WTC11 (cell line): ENCODE measurements at regions not wholly inside any gene's neighbourhood (a gene's known extent, or its start where the extent isn't known, plus 50 kb on each side); places are given as distances from the start of the nearest gene placed in this dataset.

Source experiments
- ATAC-seq: fragments of 200-7000 bp; cut with Tn5 transposase; 2 replicates; pipeline ENCODE4 v1.10.0; 2021; ENCODE audit warnings: mild to moderate bottlenecking, moderate library complexity
- CTCF ChIA-PET: fragments of 300-600 bp; sonication (Branson Sonifier 250); formaldehyde crosslinking; loops from one replicate; lab custom pipeline; 2021; ENCODE audit warnings: antibody characterized with exemption; lab: Charles Lee
- POLR2A ChIA-PET: fragments of 350-600 bp; sonication (Branson Sonifier 250); formaldehyde crosslinking; loops from one replicate; lab custom pipeline; 2021; ENCODE audit warnings: antibody characterized with exemption; lab: Charles Lee
- DNase-seq: peaks from one replicate; pipeline ENCODE4 v3.0.0; 2021; ENCODE audit warnings: low spot score
- H3K27ac Mint-ChIP-seq: 2 replicates; pipeline ENCODE4 v1.8.0; 2021; ENCODE audit warnings: mixed read lengths
- H3K27me3 Mint-ChIP-seq: 2 replicates; pipeline ENCODE4 v1.8.0; 2021; ENCODE audit warnings: low read depth, mild to moderate bottlenecking, moderate library complexity, mixed read lengths
- H3K36me3 Mint-ChIP-seq: 2 replicates; pipeline ENCODE4 v1.8.0; 2021; ENCODE audit warnings: mixed read lengths
- H3K4me1 Mint-ChIP-seq: 2 replicates; pipeline ENCODE4 v1.8.0; 2022; ENCODE audit warnings: mixed read lengths
- H3K4me3 Mint-ChIP-seq: 2 replicates; pipeline ENCODE4 v1.8.0; 2021; ENCODE audit warnings: mild to moderate bottlenecking, moderate library complexity, mixed read lengths
- H3K9me3 Mint-ChIP-seq: 2 replicates; pipeline ENCODE4 v1.8.0; 2021; ENCODE audit warnings: mixed read lengths
- ARID4B ChIP-seq: sonication (generic); formaldehyde crosslinking; IDR thresholded peaks from 2 replicates; pipeline ENCODE4 v1.8.0; 2023; ENCODE audit warnings: missing genetic modification reagents, mild to moderate bottlenecking, borderline replicate concordance
- CBFB ChIP-seq: sonication (generic); formaldehyde crosslinking; IDR thresholded peaks from 2 replicates; pipeline ENCODE4 v1.8.1; 2022; ENCODE audit warnings: mild to moderate bottlenecking, low read depth, missing genetic modification reagents
- ESRRA ChIP-seq: sonication (generic); formaldehyde crosslinking; IDR thresholded peaks from 2 replicates; pipeline ENCODE4 v1.8.1; 2022; ENCODE audit warnings: mild to moderate bottlenecking, missing genetic modification reagents, borderline replicate concordance
- HMGXB4 ChIP-seq: sonication (generic); formaldehyde crosslinking; IDR thresholded peaks from 2 replicates; pipeline ENCODE4 v1.8.1; 2023; ENCODE audit warnings: mild to moderate bottlenecking, moderate library complexity, missing genetic modification reagents
- IRF2 ChIP-seq: sonication (generic); formaldehyde crosslinking; IDR thresholded peaks from 2 replicates; pipeline ENCODE4 v1.8.0; 2022; ENCODE audit warnings: low read depth, missing genetic modification reagents, borderline replicate concordance
- NFE2L1 ChIP-seq: sonication (generic); formaldehyde crosslinking; IDR thresholded peaks from 2 replicates; pipeline ENCODE4 v1.8.1; 2023; ENCODE audit warnings: missing genetic modification reagents
- SMAD3 ChIP-seq: sonication (generic); formaldehyde crosslinking; IDR thresholded peaks from 2 replicates; pipeline ENCODE4 v1.8.0; 2022; ENCODE audit warnings: missing genetic modification reagents, mild to moderate bottlenecking, borderline replicate concordance
- STAT6 ChIP-seq: sonication (generic); formaldehyde crosslinking; conservative IDR thresholded peaks from 2 replicates; pipeline ENCODE4 v1.8.1; 2023; ENCODE audit warnings: mild to moderate bottlenecking, low read depth, missing genetic modification reagents, moderate library complexity
- TEAD4 ChIP-seq: sonication (generic); formaldehyde crosslinking; IDR thresholded peaks from 2 replicates; pipeline ENCODE4 v1.8.0; 2022; ENCODE audit warnings: mild to moderate bottlenecking, missing genetic modification reagents
- TP53 ChIP-seq: sonication (generic); formaldehyde crosslinking; IDR thresholded peaks from 2 replicates; pipeline ENCODE4 v1.8.1; 2023; ENCODE audit warnings: mild to moderate bottlenecking, missing genetic modification reagents
- ZBTB21 ChIP-seq: sonication (generic); formaldehyde crosslinking; IDR thresholded peaks from 2 replicates; pipeline ENCODE4 v1.8.1; 2023; ENCODE audit warnings: mild to moderate bottlenecking, missing genetic modification reagents, borderline replicate concordance
- ZNF263 ChIP-seq: sonication (generic); formaldehyde crosslinking; IDR thresholded peaks from 2 replicates; pipeline ENCODE4 v1.8.1; 2022; ENCODE audit warnings: low read depth, mild to moderate bottlenecking, moderate library complexity, missing genetic modification reagents
- ZNF512 ChIP-seq: sonication (generic); formaldehyde crosslinking; IDR thresholded peaks from 2 replicates; pipeline ENCODE4 v1.8.1; 2022; ENCODE audit warnings: missing genetic modification reagents, borderline replicate concordance

GRCh38 chrX:859329-859728, 228.7 kb downstream of the SHOX start (continued):
- no peak for TF ChIP-seq STAT6 (CRISPR knock-in tag)

- Mint-ChIP-seq H3K4me1 (peaks cover 15% of the 10 kb centered on the region), H3K36me3 (no peaks in the 10 kb centered on the region), H3K27me3 (no peaks in the 10 kb centered on the region), H3K9me3 (peaks cover 7% of the 10 kb centered on the region), H3K4me3 (no peak overlapping the region), H3K27ac (no peak overlapping the region)
- CTCF ChIA-PET: no interaction called here
- DNase-seq: no peak
- POLR2A ChIA-PET: no interaction called here
- TF ChIP-seq ESRRA (CRISPR knock-in tag) (no peak), ZNF512 (CRISPR knock-in tag) (peak; percentile 84; the same call in 1 of the 2 replicates)
- no peak for ATAC-seq
Observed at GRCh38 chrX:858542-859078, 228.0 kb downstream of the SHOX start.

GRCh38 chrX:857376-857775, 226.8 kb downstream of the SHOX start:
- ATAC-seq (no peak), DNase-seq (no peak)
- H3K27ac Mint-ChIP-seq: no peak overlapping the region
- H3K36me3 Mint-ChIP-seq: no peaks in the 10 kb centered on the region
- no peaks in the 10 kb centered on the region for H3K27me3 Mint-ChIP-seq
- peaks cover 15% of the 10 kb centered on the region for H3K4me1 Mint-ChIP-seq
- H3K4me3 Mint-ChIP-seq: no peak overlapping the region
- H3K9me3 Mint-ChIP-seq: peaks cover 7% of the 10 kb centered on the region
- TF ChIP-seq ZNF263 (CRISPR knock-in tag): no peak
- no peak for TF ChIP-seq CBFB (CRISPR knock-in tag)
- TF ChIP-seq HMGXB4 (CRISPR knock-in tag): no peak
- no peak for TF ChIP-seq ZBTB21 (CRISPR knock-in tag)
- no peak for TF ChIP-seq NFE2L1 (CRISPR knock-in tag)
- no peak for TF ChIP-seq IRF2 (CRISPR knock-in tag)
- no peak for TF ChIP-seq ARID4B
- TF ChIP-seq SMAD3 (CRISPR knock-in tag): no peak
- no peak for TF ChIP-seq TP53 (CRISPR knock-in tag)
- TF ChIP-seq STAT6 (CRISPR knock-in tag): no peak
- TF ChIP-seq TEAD4 (CRISPR knock-in tag): no peak
- CTCF ChIA-PET: no interaction called here
- POLR2A ChIA-PET: no interaction called here
